GM23338 (cell line): ENCODE measurements at regions not wholly inside any gene's neighbourhood (a gene's known extent, or its start where the extent isn't known, plus 50 kb on each side); places are given as distances from the start of the nearest gene placed in this dataset.

Source experiments
- ATAC-seq: fragments of 200-7000 bp; cut with Tn5 transposase; 3 replicates; pipeline ENCODE4 v1.9.1; 2020
- DNase-seq: peaks from one replicate; pipeline ENCODE4 v3.0.0-alpha.2; 2015; ENCODE audit warnings: low spot score
- H2AFZ ChIP-seq: fragments of 200-600 bp; sonication (generic); 2 replicates; pipeline ENCODE4 v1.8.0; 2016; ENCODE audit warnings: antibody characterized with exemption, mild to moderate bottlenecking, moderate library complexity
- H3F3A ChIP-seq: fragments of 200-600 bp; sonication (generic); replicated peaks from 2 replicates; pipeline ENCODE4 v1.8.0; 2017; ENCODE audit warnings: antibody characterized with exemption, mixed run types, low read depth
- H3K27ac ChIP-seq: fragments of 200-600 bp; sonication (generic); 2 replicates; pipeline ENCODE4 v1.6.1; 2016; ENCODE audit warnings: low read depth
- H3K27me3 ChIP-seq: fragments of 200-600 bp; sonication (generic); 2 replicates; pipeline ENCODE4 v1.8.0; 2016; ENCODE audit warnings: mild to moderate bottlenecking, mixed run types, moderate library complexity; ENCODE audit not compliant: insufficient read depth
- H3K36me3 ChIP-seq: fragments of 200-600 bp; sonication (generic); 2 replicates; pipeline ENCODE4 v1.8.0; 2016; ENCODE audit warnings: mild to moderate bottlenecking; ENCODE audit not compliant: insufficient read depth
- H3K4me1 ChIP-seq: fragments of 200-600 bp; sonication (generic); 2 replicates; pipeline ENCODE4 v1.8.0; 2016; ENCODE audit warnings: mild to moderate bottlenecking, moderate library complexity; ENCODE audit not compliant: insufficient read depth
- H3K4me2 ChIP-seq: fragments of 200-600 bp; sonication (generic); 2 replicates; pipeline ENCODE4 v1.7.1; 2017; ENCODE audit warnings: mixed run types
- H3K4me3 ChIP-seq: fragments of 200-600 bp; sonication (generic); 2 replicates; pipeline ENCODE4 v1.6.1; 2016; ENCODE audit warnings: mixed run types
- H3K79me2 ChIP-seq: fragments of 200-600 bp; sonication (generic); replicated peaks from 2 replicates; pipeline ENCODE4 v1.8.0; 2017; ENCODE audit warnings: mild to moderate bottlenecking; ENCODE audit not compliant: insufficient read depth
- H3K9me2 ChIP-seq: fragments of 200-600 bp; sonication (generic); 2 replicates; pipeline ENCODE4 v1.8.0; 2017; ENCODE audit not compliant: insufficient read depth
- H4K20me1 ChIP-seq: fragments of 200-600 bp; sonication (generic); replicated peaks from 2 replicates; pipeline ENCODE4 v1.8.0; 2017; ENCODE audit warnings: mild to moderate bottlenecking; ENCODE audit not compliant: insufficient read depth
- H3K27ac Mint-ChIP-seq: 2 replicates; pipeline ENCODE4 v1.8.0; 2020; ENCODE audit warnings: inconsistent platforms, mild to moderate bottlenecking, moderate library complexity, mixed read lengths
- H3K27me3 Mint-ChIP-seq: 3 replicates; pipeline ENCODE4 v1.8.0; 2022; ENCODE audit warnings: low read depth, mild to moderate bottlenecking, moderate library complexity, mixed read lengths, inconsistent platforms; ENCODE audit not compliant: insufficient read depth, poor library complexity
- H3K36me3 Mint-ChIP-seq: 3 replicates; pipeline ENCODE4 v1.8.0; 2021; ENCODE audit warnings: low read depth, mild to moderate bottlenecking, inconsistent platforms, moderate library complexity, mixed read lengths
- H3K4me1 Mint-ChIP-seq: 3 replicates; pipeline ENCODE4 v1.8.0; 2020; ENCODE audit warnings: mild to moderate bottlenecking, inconsistent platforms, mixed read lengths
- H3K4me3 Mint-ChIP-seq: 3 replicates; pipeline ENCODE4 v1.8.0; 2021; ENCODE audit warnings: moderate library complexity, mild to moderate bottlenecking, inconsistent platforms, mixed read lengths
- H3K9me3 Mint-ChIP-seq: 3 replicates; pipeline ENCODE4 v1.8.0; 2020; ENCODE audit warnings: moderate library complexity, mild to moderate bottlenecking, inconsistent platforms, mixed read lengths
- CREB1 ChIP-seq: fragments of 250-450 bp; sonication (Bioruptor Pico); IDR thresholded peaks from 2 replicates; pipeline ENCODE4 v1.5.0; 2020; ENCODE audit warnings: low read depth, mild to moderate bottlenecking, moderate library complexity
- EZH2 ChIP-seq: fragments of 200-600 bp; sonication (generic); IDR thresholded peaks from one replicate; pipeline ENCODE4 v1.8.0; 2017; ENCODE audit warnings: antibody characterized with exemption, mild to moderate bottlenecking, low read depth; ENCODE audit not compliant: unreplicated experiment
- JUNB ChIP-seq: IDR thresholded peaks from one replicate; pipeline ENCODE4 v1.6.1; 2016; ENCODE audit warnings: antibody characterized with exemption; ENCODE audit not compliant: unreplicated experiment
- POLR2AphosphoS5 ChIP-seq: IDR thresholded peaks from 2 replicates; pipeline ENCODE4 v1.6.1; 2016; ENCODE audit warnings: antibody characterized with exemption, low read depth
- ZNF114 ChIP-seq: fragments of 250-450 bp; sonication (Bioruptor Pico); IDR thresholded peaks from 2 replicates; pipeline ENCODE4 v1.5.0; 2020; ENCODE audit warnings: mild to moderate bottlenecking, moderate library complexity
- ZNF331 ChIP-seq: fragments of 250-450 bp; sonication (Bioruptor Pico); IDR thresholded peaks from 2 replicates; pipeline ENCODE4 v1.5.0; 2020; ENCODE audit warnings: low read depth, mild to moderate bottlenecking, moderate library complexity
- TF ChIP-seq, protein P1 (sequence below): fragments of 250-450 bp; sonication (Bioruptor Pico); IDR thresholded peaks from 2 replicates; pipeline ENCODE4 v1.5.0; 2020; ENCODE audit warnings: mild to moderate bottlenecking, moderate library complexity
- TF ChIP-seq, protein P2 (sequence below), 2 experiments: fragments of 200-600 bp in 1 of 2; sonication (generic) in 1 of 2; conservative IDR thresholded peaks; 2 replicates each; pipeline versions ENCODE4 v1.5.1 to v1.6.1; 2016 to 2017; ENCODE audit warnings: antibody characterized with exemption in 2 of 2, low read depth in 2 of 2, mild to moderate bottlenecking in 2 of 2, moderate library complexity in 1 of 2

GRCh38 chr5:129244478-129244877 lies 149.9 kb downstream of the ISOC1 start:
- H3K4me1 ChIP-seq, result no peaks in the 10 kb centered on the region
- H3F3A ChIP-seq, result no peaks in the 10 kb centered on the region
- no peak overlapping the region for H3K4me3 ChIP-seq
- Mint-ChIP-seq H3K36me3 (no peaks in the 10 kb centered on the region), H3K4me3 (no peak overlapping the region), H3K9me3 (no peaks in the 10 kb centered on the region), H3K27me3 (peaks cover 4% of the 10 kb centered on the region), H3K27ac (no peak overlapping the region), H3K4me1 (peaks cover 7% of the 10 kb centered on the region; the same call in 2 of the 3 replicates)
- no peaks in the 10 kb centered on the region for H3K27me3 ChIP-seq
- H3K9me2 ChIP-seq, result no peaks in the 10 kb centered on the region
- DNase-seq, result no peak
- no peaks in the 10 kb centered on the region for H4K20me1 ChIP-seq
- no peak overlapping the region for H3K27ac ChIP-seq
- no peak overlapping the region for H2AFZ ChIP-seq
- no peak overlapping the region for H3K4me2 ChIP-seq
- no peak for ATAC-seq
- H3K36me3 ChIP-seq, result no peaks in the 10 kb centered on the region
- no peaks in the 10 kb centered on the region for H3K79me2 ChIP-seq
- TF ChIP-seq POLR2AphosphoS5 (no peak), EZH2 (no peak), ZNF331 (CRISPR knock-in tag) (no peak), ZNF114 (CRISPR knock-in tag) (no peak), JUNB (no peak), CREB1 (CRISPR knock-in tag) (no peak)
- TF ChIP-seq, protein P1, sequence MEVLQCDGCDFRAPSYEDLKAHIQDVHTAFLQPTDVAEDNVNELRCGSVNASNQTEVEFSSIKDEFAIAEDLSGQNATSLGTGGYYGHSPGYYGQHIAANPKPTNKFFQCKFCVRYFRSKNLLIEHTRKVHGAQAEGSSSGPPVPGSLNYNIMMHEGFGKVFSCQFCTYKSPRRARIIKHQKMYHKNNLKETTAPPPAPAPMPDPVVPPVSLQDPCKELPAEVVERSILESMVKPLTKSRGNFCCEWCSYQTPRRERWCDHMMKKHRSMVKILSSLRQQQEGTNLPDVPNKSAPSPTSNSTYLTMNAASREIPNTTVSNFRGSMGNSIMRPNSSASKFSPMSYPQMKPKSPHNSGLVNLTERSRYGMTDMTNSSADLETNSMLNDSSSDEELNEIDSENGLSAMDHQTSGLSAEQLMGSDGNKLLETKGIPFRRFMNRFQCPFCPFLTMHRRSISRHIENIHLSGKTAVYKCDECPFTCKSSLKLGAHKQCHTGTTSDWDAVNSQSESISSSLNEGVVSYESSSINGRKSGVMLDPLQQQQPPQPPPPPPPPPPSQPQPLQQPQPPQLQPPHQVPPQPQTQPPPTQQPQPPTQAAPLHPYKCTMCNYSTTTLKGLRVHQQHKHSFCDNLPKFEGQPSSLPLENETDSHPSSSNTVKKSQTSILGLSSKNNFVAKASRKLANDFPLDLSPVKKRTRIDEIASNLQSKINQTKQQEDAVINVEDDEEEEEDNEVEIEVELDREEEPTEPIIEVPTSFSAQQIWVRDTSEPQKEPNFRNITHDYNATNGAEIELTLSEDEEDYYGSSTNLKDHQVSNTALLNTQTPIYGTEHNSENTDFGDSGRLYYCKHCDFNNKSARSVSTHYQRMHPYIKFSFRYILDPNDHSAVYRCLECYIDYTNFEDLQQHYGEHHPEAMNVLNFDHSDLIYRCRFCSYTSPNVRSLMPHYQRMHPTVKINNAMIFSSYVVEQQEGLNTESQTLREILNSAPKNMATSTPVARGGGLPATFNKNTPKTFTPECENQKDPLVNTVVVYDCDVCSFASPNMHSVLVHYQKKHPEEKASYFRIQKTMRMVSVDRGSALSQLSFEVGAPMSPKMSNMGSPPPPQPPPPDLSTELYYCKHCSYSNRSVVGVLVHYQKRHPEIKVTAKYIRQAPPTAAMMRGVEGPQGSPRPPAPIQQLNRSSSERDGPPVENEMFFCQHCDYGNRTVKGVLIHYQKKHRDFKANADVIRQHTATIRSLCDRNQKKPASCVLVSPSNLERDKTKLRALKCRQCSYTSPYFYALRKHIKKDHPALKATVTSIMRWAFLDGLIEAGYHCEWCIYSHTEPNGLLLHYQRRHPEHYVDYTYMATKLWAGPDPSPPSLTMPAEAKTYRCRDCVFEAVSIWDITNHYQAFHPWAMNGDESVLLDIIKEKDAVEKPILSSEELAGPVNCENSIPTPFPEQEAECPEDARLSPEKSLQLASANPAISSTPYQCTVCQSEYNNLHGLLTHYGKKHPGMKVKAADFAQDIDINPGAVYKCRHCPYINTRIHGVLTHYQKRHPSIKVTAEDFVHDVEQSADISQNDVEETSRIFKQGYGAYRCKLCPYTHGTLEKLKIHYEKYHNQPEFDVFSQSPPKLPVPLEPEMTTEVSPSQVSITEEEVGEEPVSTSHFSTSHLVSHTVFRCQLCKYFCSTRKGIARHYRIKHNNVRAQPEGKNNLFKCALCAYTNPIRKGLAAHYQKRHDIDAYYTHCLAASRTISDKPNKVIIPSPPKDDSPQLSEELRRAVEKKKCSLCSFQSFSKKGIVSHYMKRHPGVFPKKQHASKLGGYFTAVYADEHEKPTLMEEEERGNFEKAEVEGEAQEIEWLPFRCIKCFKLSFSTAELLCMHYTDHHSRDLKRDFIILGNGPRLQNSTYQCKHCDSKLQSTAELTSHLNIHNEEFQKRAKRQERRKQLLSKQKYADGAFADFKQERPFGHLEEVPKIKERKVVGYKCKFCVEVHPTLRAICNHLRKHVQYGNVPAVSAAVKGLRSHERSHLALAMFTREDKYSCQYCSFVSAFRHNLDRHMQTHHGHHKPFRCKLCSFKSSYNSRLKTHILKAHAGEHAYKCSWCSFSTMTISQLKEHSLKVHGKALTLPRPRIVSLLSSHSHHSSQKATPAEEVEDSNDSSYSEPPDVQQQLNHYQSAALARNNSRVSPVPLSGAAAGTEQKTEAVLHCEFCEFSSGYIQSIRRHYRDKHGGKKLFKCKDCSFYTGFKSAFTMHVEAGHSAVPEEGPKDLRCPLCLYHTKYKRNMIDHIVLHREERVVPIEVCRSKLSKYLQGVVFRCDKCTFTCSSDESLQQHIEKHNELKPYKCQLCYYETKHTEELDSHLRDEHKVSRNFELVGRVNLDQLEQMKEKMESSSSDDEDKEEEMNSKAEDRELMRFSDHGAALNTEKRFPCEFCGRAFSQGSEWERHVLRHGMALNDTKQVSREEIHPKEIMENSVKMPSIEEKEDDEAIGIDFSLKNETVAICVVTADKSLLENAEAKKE (CRISPR knock-in tag), result no peak
- TF ChIP-seq, protein P2, sequence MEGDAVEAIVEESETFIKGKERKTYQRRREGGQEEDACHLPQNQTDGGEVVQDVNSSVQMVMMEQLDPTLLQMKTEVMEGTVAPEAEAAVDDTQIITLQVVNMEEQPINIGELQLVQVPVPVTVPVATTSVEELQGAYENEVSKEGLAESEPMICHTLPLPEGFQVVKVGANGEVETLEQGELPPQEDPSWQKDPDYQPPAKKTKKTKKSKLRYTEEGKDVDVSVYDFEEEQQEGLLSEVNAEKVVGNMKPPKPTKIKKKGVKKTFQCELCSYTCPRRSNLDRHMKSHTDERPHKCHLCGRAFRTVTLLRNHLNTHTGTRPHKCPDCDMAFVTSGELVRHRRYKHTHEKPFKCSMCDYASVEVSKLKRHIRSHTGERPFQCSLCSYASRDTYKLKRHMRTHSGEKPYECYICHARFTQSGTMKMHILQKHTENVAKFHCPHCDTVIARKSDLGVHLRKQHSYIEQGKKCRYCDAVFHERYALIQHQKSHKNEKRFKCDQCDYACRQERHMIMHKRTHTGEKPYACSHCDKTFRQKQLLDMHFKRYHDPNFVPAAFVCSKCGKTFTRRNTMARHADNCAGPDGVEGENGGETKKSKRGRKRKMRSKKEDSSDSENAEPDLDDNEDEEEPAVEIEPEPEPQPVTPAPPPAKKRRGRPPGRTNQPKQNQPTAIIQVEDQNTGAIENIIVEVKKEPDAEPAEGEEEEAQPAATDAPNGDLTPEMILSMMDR (conservative IDR thresholded peaks at IDR 0.05; ENCODE audit: low read depth in 2 of 2), result no peak
